Stimulated activated effector memory CD8-positive, alpha-beta T cell treated with anti-CD3 and anti-CD28 coated beads, Interleukin-12 subunit alpha, Interleukin-12 subunit beta, amount 100 ng/mL, for 72 hours (primary cell): ENCODE measurements at regions not wholly inside any gene's neighbourhood (a gene's known extent, or its start where the extent isn't known, plus 50 kb on each side); places are given as distances from the start of the nearest gene placed in this dataset.

ENCODE experiments used
- ATAC-seq: fragments of 150-1000 bp; cut with Tn5 transposase; 2 replicates; pipeline ENCODE4 v1.10.0; 2021
- DNase-seq, 2 donors: peaks; one replicate each; pipeline ENCODE4 v3.0.0; 2021 to 2022; ENCODE audit warnings: low spot score in 2 of 2
- H3K27ac Mint-ChIP-seq: one replicate; pipeline ENCODE4 v1.8.0; 2022; ENCODE audit warnings: mild to moderate bottlenecking, mixed read lengths
- H3K36me3 Mint-ChIP-seq: one replicate; pipeline ENCODE4 v1.8.0; 2022; ENCODE audit warnings: mild to moderate bottlenecking, mixed read lengths
- H3K4me1 Mint-ChIP-seq: one replicate; pipeline ENCODE4 v1.8.0; 2022; ENCODE audit warnings: mixed read lengths
- H3K4me3 Mint-ChIP-seq: one replicate; pipeline ENCODE4 v1.8.0; 2022; ENCODE audit warnings: mild to moderate bottlenecking, mixed read lengths
- H3K9me3 Mint-ChIP-seq: one replicate; pipeline ENCODE4 v1.8.0; 2022; ENCODE audit warnings: mixed read lengths

DNA sequence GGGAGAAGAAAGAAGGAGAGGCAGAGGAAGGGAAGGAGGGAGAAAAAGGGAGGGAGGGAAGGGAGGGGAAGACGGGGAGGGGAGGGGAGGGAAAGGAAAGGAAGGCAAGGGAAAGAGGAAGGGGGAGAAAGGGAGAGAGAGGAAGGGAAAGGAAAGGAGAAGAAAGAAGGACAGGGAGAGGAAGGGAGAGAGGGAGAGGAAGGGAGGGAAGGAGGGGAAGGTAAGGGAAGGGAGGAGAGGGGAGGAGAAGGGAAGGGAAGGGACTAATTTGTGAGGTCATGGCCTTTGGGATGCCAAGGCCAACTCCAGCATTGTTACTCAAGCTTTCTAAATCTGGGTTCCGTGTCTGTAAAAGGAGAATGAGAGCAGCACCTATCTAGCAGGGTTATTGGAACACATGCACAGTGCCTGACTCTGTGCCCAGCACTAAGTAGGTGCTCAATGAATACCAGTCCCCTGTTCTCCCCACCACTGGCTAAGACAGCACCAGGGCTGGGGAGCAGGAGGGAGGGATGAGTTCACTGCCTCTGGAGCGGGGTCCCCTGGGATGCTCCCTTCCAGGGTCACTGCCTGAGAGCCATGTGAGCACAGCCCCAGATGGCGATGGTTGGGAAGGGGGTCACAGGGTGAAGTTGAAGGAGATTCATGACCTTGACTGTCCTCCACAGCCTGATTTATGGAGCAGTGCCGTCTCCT, 560.1 kb upstream of the TBX3 start:
- Mint-ChIP-seq H3K27ac (no peak overlapping the region), H3K36me3 (no peaks in the 10 kb centered on the region), H3K4me3 (no peak overlapping the region), H3K9me3 (peaks cover 20% of the 10 kb centered on the region), H3K4me1 (no peaks in the 10 kb centered on the region)
- no peak for ATAC-seq
- DNase-seq: no peak

DNA sequence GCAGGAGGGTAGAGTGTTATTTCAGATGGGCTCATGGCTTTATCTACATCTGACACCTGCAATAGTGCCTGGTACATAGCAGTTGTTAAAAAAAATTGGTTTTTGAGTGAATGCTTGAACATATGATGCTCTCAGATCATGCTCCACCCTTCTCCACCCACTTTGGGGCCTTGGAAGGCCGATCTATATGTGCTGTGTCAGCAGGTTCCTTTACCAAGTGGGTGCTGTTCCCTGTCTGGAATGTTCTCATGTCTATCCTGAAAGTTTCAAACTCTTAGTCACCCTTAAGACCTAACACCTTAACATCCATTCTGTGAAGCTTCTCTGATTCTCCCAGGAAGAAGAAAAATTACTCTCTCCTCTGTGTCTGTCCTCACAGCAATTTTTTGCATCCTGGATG, 556.3 kb upstream of the TBX3 start:
- Mint-ChIP-seq H3K27ac (no peak overlapping the region), H3K4me1 (no peaks in the 10 kb centered on the region), H3K36me3 (no peaks in the 10 kb centered on the region), H3K9me3 (peaks cover 23% of the 10 kb centered on the region), H3K4me3 (no peak overlapping the region)
- ATAC-seq (no peak), DNase-seq (no peak)

DNA sequence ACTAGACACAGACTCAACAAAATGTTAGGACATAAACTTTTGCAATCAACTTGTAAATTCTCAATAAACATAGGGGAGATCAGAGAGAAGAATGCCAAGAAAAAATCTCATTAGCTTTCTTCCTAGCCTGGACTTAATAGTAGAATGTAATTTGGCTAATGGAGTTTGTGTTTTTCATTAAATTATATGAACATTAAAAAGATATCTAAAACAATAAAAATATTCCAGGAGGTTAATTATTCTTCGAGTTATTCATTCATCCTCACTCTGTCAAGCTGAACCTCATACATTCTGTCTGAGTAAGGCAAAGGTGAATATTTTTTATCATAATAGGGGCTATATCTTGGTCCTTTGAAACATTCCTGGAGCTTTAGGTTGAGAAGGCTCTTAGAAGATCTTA, 551.9 kb upstream of the TBX3 start:
- Mint-ChIP-seq H3K4me3 (no peak overlapping the region), H3K27ac (no peak overlapping the region), H3K4me1 (no peaks in the 10 kb centered on the region), H3K9me3 (peaks cover 20% of the 10 kb centered on the region), H3K36me3 (no peaks in the 10 kb centered on the region)
- no peak for DNase-seq
- no peak for ATAC-seq

DNA sequence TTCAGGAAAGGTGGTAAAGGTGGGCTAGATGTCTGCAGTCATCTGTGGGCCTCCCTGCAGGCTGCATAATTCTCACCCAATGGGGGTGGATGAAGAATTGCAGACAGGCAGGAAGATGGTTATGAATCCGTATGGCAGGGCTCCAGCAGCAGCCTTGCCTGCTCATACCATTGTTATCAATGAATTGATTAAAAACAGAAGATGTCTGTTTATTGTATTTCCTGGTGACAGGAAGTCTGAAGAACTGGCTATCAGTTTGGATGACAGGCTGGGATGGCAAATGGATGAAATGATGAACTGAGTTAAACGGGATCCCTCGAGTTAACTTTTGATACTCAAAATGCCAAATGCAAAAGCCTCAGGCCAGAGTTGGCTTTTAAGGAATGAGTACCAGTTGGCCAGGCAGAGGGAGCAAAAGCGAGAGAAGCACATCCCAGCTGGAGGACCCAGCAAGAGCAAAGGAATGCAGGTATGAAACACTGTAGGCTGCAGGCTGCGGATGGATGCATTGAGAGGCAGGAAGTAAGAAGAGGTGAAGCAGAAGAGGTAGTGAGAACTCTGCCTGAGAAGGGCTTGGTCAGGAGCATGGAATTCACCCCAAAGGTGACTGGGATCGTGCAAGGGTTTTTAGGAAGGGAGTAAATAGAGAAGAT, 550.0 kb upstream of the TBX3 start:
- no peak overlapping the region for H3K27ac Mint-ChIP-seq
- no peak overlapping the region for H3K4me3 Mint-ChIP-seq
- no peaks in the 10 kb centered on the region for H3K4me1 Mint-ChIP-seq
- H3K9me3 Mint-ChIP-seq: peaks cover 12% of the 10 kb centered on the region
- no peaks in the 10 kb centered on the region for H3K36me3 Mint-ChIP-seq
- ATAC-seq: no peak
- no peak for DNase-seq

DNA sequence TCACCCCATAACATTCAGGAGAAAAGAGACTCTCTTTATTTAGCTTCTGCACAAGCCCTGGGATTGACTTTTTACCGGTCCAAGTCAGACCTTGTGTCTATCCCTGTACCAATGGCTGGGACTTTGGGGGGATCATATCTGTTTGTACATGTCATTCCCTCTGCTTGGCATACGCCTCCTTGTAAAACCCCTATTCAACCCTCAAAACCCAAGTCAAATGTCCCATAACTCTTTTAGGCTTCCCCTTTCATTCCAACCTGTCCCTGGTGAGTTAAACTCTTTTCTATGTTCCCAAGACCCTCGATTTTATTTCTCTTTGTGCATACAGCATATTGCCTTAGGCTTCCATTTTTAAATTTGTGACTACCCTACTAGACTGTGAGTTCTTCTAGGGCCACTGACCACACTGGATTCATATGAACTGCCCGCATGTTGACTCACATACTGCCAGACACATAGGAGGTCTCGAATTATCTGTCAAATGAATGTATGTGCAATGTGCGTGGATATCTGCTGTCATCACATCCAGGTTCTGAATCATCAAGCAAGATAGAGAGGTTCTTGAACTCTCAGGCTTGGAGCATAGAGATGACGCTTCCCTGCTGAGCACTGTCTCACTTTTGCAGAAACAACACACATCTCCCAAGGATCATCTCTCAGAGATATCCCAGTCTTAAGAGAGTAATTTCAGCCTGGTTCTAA, 548.6 kb upstream of the TBX3 start:
- Mint-ChIP-seq H3K9me3 (peaks cover 12% of the 10 kb centered on the region), H3K4me3 (no peak overlapping the region), H3K36me3 (no peaks in the 10 kb centered on the region), H3K27ac (no peak overlapping the region), H3K4me1 (no peaks in the 10 kb centered on the region)
- no peak for ATAC-seq
- DNase-seq: no peak

DNA sequence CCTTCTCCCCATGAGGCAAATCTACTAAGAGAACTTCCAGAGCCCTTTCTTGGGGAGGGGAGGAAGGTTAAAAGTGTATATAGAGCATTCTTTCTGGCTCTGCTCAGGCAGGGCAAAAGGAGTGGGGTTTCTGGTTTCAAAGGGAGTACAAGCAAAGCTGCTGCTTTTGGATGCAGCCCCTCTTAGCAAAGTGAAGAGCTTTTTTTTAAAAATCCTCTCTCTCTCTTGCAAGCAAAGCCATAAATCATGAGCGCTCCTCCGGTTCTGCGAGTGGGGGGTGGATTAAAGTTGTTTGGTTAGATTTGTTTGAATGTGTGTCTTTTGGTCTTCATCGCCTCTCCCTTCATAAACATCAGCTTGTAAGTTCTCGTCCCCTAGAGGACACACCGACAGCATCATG, 546.6 kb upstream of the TBX3 start:
- Mint-ChIP-seq H3K36me3 (no peaks in the 10 kb centered on the region), H3K9me3 (peaks cover 5% of the 10 kb centered on the region), H3K27ac (no peak overlapping the region), H3K4me3 (no peak overlapping the region), H3K4me1 (no peaks in the 10 kb centered on the region)
- ATAC-seq (no peak), DNase-seq (no peak)

DNA sequence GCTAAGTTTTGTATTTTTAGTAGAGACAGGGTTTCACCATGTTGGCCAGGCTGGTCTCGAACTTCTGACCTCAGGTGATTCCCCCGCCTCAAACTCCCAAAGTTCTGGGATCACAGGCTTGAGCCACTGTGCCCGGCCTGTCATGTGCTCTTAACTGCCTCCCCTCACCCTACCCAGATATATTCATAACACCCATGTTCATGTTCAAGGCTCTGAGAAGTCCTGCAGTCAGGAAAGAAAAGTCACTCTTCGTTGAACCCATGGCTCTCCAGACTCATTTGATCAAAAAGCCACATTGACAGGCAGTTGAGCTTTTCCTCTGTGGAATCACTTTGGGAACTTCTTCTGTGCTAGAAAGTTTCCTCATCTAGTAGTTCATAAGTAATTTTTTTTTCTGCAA, 545.5 kb upstream of the TBX3 start:
- no peak overlapping the region for H3K27ac Mint-ChIP-seq
- no peaks in the 10 kb centered on the region for H3K4me1 Mint-ChIP-seq
- H3K36me3 Mint-ChIP-seq: no peaks in the 10 kb centered on the region

DNA sequence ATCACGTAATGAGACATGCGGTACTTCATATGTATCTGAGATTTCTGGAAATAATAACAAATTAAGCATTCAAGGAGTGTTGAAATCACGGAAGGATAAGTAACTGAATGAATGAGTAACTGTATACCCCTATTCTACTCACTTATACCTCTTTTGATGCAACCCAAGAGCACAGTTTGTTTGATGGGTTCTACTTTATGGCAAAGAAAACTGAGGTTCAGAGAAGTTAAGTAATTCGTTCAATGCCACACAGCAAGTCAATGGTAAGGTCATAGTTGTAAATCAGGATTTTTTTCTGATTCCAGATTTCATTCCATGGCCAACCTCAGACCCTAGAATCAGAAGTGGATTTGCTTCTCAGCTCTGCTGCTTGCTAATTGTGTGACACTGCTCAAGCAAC, 544.5 kb upstream of the TBX3 start:
- Mint-ChIP-seq H3K4me3 (no peak overlapping the region), H3K9me3 (peaks cover 4% of the 10 kb centered on the region), H3K27ac (no peak overlapping the region), H3K36me3 (no peaks in the 10 kb centered on the region), H3K4me1 (no peaks in the 10 kb centered on the region)
- no peak for ATAC-seq
- DNase-seq: no peak

More for the DNA sequence above, 545.5 kb upstream of the TBX3 start:
- H3K9me3 Mint-ChIP-seq: peaks cover 4% of the 10 kb centered on the region
- no peak overlapping the region for H3K4me3 Mint-ChIP-seq
- DNase-seq: no peak
- ATAC-seq: no peak

DNA sequence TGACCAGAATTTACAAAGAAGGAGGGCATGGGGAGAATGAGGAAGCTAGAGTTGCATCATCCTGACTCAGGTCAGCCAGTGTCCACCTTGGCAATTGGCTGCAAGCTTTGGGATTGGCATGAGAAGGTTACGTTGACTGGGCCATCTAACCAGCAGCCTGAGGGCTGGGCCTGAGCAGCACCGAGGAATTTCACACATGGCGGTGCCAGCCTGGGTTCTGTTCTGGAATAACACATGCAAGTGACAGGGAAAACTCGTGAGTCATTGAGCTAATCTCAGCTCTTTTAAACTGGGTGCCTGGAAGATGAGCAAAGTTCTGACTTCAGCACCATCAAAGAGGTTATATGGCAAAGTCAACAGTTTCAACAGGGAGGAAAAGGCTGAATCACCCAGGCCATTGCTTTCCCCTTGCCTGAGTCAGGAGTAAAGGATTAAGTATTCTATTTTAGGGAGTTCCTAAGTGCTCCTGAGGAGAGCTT, 543.2 kb upstream of the TBX3 start:
- Mint-ChIP-seq H3K27ac (no peak overlapping the region), H3K4me3 (no peak overlapping the region), H3K36me3 (no peaks in the 10 kb centered on the region), H3K4me1 (no peaks in the 10 kb centered on the region), H3K9me3 (peaks cover 7% of the 10 kb centered on the region)
- ATAC-seq (no peak), DNase-seq (no peak)

DNA sequence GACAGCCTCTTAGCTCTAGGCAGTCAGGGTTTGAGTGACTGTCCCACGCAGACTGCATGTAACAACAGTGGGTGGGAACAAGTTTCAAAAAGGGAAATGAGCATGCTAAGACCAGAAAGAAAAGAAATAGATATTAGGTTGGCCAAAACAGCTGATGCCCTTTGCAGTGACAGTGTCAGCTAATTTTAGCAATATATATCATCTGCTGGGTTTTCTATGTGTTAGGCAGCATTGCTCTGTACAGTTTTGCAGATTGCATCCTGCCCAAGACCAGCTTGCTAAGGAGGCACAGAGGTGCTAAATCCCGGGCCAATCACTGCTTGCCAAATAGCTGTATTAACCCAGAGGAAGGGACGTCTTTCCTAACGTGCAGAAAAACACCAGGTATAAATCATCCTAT, 541.9 kb upstream of the TBX3 start:
- no peaks in the 10 kb centered on the region for H3K4me1 Mint-ChIP-seq
- no peak overlapping the region for H3K4me3 Mint-ChIP-seq
- ATAC-seq (no peak), DNase-seq (no peak)
- peaks cover 7% of the 10 kb centered on the region for H3K9me3 Mint-ChIP-seq
- H3K36me3 Mint-ChIP-seq: no peaks in the 10 kb centered on the region
- no peak overlapping the region for H3K27ac Mint-ChIP-seq

DNA sequence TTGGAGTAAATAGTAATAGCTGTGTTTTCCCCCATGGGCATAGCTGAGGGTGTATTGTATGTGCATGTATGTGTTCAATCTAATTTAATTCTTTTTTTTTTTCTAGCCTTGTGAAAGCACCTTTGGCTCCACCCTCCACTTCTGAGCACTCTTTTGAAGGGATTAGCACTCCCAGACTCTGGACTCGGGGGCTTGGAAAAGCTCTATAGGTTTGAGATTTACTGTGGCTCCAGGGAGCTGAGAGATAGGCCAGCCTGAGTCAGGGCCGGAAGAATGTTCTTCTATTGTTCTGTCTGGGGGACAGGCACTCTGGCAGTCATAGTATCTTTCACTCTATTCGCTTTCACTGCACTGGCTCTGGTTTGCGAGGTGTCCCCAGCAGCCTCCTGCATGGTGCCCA, 540.0 kb upstream of the TBX3 start:
- no peaks in the 10 kb centered on the region for H3K36me3 Mint-ChIP-seq
- no peak for DNase-seq
- no peak overlapping the region for H3K4me3 Mint-ChIP-seq
- no peaks in the 10 kb centered on the region for H3K4me1 Mint-ChIP-seq
- H3K27ac Mint-ChIP-seq: no peak overlapping the region
- ATAC-seq: no peak
- H3K9me3 Mint-ChIP-seq: peaks cover 10% of the 10 kb centered on the region

DNA sequence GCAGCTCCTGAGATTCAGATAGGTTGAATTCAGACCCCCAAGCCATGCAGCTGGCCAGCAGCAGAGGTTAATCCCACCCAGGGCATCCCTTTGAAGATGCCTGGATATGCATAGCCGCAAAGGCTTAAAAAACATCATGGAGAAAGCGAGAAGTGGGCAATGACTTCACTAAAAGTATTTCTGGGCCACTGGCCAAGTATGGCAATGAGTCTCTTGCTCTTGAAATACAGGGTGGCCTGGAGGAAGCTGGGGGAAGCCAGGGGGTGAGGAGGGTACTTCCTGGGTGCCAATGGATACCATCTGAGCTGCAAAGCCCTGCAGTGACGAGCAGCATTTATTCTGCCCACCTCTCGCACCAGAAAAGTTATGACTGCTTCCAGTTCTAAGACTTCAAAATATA, 539.3 kb upstream of the TBX3 start:
- ATAC-seq (no peak), DNase-seq (no peak)

DNA sequence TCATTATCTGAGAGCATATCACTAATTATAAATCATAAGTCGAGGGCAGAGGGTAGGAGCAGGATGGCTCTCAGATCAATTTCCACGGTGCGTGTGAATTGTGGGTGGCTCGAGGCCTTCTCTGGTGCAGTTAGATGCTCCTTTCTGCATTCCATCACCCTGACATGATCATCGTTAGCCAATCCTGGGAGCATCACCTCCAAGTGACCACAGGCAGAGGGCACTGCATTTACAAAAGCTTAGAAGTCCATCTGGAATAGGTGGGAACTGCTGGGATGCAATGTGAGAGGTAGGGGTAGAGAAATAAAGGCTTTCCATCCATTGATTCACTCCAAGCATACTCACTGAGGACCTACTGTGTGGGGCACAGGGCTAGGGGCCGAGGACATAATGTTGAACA, 538.2 kb upstream of the TBX3 start:
- no peaks in the 10 kb centered on the region for H3K36me3 Mint-ChIP-seq
- ATAC-seq (no peak), DNase-seq (no peak)
- H3K27ac Mint-ChIP-seq: no peak overlapping the region
- H3K9me3 Mint-ChIP-seq: peaks cover 14% of the 10 kb centered on the region
- no peaks in the 10 kb centered on the region for H3K4me1 Mint-ChIP-seq
- H3K4me3 Mint-ChIP-seq: no peak overlapping the region

More for the DNA sequence above, 539.3 kb upstream of the TBX3 start:
- H3K27ac Mint-ChIP-seq: no peak overlapping the region
- H3K36me3 Mint-ChIP-seq: no peaks in the 10 kb centered on the region
- H3K4me3 Mint-ChIP-seq: no peak overlapping the region
- H3K9me3 Mint-ChIP-seq: peaks cover 12% of the 10 kb centered on the region
- H3K4me1 Mint-ChIP-seq: no peaks in the 10 kb centered on the region

DNA sequence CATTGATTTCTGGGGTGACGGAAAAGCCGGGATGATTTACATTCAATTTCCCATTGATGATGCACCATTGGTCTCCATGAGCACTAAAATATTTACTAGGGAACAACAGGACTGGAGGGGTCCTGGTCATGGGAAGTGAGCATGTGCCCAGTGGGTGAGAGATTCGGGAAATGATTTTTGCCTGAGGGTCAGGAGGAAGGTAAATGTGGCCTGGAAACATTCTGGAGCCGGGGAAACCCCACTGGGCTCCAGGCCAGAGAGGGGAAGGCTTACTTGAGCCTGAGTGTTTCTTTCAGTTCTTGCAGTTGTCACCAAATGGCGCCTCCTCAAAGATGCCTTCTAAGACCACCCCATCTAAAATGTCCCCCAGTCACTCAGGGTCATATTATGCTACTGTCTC, 532.3 kb upstream of the TBX3 start:
- H3K27ac Mint-ChIP-seq: no peak overlapping the region
- H3K36me3 Mint-ChIP-seq: no peaks in the 10 kb centered on the region
- no peak for ATAC-seq
- DNase-seq: no peak
- no peak overlapping the region for H3K4me3 Mint-ChIP-seq
- no peaks in the 10 kb centered on the region for H3K4me1 Mint-ChIP-seq
- H3K9me3 Mint-ChIP-seq: peaks cover 12% of the 10 kb centered on the region

DNA sequence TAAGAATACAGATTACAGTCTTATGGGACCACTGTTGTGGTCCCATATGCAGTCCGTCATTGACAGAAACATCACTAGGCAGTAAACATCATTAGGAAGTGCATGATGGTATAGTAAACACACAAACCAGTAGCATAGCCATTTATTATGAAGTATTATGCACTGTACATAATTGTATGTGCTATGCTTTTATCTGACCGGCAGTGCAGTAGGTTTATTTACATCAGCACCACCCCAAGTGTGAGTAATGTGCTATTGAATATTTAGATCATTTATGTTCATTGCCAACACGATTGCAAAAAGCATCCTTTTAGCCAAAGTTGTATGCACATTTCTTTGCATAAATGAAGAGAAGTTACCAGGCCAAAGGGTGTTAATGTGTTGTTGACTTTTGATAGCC, 531.6 kb upstream of the TBX3 start:
- no peak for ATAC-seq

DNA sequence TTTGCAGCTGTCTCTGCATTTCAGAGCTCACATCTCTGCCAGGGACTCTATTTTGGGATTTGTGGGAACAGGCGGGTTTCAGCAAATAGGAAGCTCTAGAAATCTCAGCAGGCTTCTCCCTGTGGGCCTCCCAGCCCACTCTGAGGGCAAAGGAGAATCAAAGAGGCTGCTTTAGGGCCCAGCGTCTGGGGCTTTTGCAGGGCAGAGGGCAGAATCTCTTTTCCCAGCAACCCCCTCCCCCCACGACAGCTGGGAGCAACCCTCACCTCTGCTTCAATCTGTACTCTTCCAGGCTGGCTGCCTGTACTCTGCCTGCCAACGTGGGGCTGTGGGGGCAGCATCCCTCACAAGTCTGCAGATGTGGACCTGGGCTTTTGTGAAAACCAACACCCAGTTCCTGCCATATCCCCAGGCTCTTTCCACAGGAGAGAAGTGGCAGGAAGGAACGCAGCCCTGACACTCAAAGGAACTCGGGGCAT, 529.6 kb upstream of the TBX3 start:
- Mint-ChIP-seq H3K9me3 (peaks cover 14% of the 10 kb centered on the region), H3K4me1 (no peaks in the 10 kb centered on the region), H3K27ac (no peak overlapping the region), H3K4me3 (no peak overlapping the region), H3K36me3 (no peaks in the 10 kb centered on the region)
- no peak for DNase-seq
- no peak for ATAC-seq

More for the DNA sequence above, 531.6 kb upstream of the TBX3 start:
- Mint-ChIP-seq H3K4me1 (no peaks in the 10 kb centered on the region), H3K27ac (no peak overlapping the region), H3K4me3 (no peak overlapping the region), H3K9me3 (peaks cover 14% of the 10 kb centered on the region), H3K36me3 (no peaks in the 10 kb centered on the region)
- no peak for DNase-seq
